ENCODE measurements at regions not wholly inside any gene's neighbourhood (a gene's known extent, or its start where the extent isn't known, plus 50 kb on each side); places are given as distances from the start of the nearest gene placed in this dataset.

DNA sequence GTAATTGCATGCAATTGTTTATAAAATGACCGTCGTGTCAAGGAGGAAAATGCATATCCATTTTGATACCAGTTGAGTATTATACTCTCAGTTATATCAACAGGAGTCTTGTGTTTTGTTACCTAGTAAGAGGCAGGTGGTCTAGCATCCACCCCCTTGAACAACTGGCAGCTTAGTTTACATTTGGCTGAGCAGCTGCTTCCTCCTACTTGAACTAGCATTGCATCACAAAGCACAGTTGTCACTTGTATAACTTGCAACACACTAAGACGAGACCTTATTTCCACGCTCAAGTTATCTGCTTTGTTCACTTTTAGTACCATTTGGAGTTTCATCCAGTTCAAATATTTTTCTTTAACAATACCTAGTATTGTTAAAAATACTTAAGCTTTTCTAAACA, 75.4 kb upstream of the UBE2E3 start:
- TF ChIP-seq, protein P1, sequence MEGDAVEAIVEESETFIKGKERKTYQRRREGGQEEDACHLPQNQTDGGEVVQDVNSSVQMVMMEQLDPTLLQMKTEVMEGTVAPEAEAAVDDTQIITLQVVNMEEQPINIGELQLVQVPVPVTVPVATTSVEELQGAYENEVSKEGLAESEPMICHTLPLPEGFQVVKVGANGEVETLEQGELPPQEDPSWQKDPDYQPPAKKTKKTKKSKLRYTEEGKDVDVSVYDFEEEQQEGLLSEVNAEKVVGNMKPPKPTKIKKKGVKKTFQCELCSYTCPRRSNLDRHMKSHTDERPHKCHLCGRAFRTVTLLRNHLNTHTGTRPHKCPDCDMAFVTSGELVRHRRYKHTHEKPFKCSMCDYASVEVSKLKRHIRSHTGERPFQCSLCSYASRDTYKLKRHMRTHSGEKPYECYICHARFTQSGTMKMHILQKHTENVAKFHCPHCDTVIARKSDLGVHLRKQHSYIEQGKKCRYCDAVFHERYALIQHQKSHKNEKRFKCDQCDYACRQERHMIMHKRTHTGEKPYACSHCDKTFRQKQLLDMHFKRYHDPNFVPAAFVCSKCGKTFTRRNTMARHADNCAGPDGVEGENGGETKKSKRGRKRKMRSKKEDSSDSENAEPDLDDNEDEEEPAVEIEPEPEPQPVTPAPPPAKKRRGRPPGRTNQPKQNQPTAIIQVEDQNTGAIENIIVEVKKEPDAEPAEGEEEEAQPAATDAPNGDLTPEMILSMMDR (IDR thresholded peaks at IDR 0.05; ENCODE audit: insufficient read depth, low read length, poor library complexity, severe bottlenecking), result no peak
- no peak for TF ChIP-seq EZH2phosphoT487 (conservative IDR thresholded peaks at IDR 0.05; ENCODE audit: low read length)

Measured in SU-DHL-6 (cell line).